Psoas muscle (tissue), 7 donors: ENCODE measurements at regions not wholly inside any gene's neighbourhood (a gene's known extent, or its start where the extent isn't known, plus 50 kb on each side); places are given as distances from the start of the nearest gene placed in this dataset.
"Not testable (repeated sequence)": the region's sequence is repeated elsewhere in the genome, so short reads cannot be mapped to it uniquely, and the experiment has no call there.

ENCODE experiments used
- ATAC-seq, 4 donors: fragments of 200-7000 bp; cut with Tn5 transposase; one replicate each; pipeline ENCODE4 v1.9.1; 2020; ENCODE audit warnings: moderate library complexity in 3 of 4, mild to moderate bottlenecking in 2 of 4
- DNase-seq, 2 donors: peaks; one replicate each; pipeline ENCODE4 v3.0.0-alpha.2; 2020
- H3K27ac ChIP-seq: fragments of 200-600 bp; one replicate; pipeline ENCODE4 v1.8.0; 2022
- H3K27me3 ChIP-seq, 3 donors: fragments of 200-600 bp in 1 of 3; one replicate each; pipeline versions ENCODE4 v1.6.1 to v1.8.0; 2013 to 2022; ENCODE audit warnings: low read length in 2 of 3, mild to moderate bottlenecking in 2 of 3, moderate library complexity in 1 of 3; ENCODE audit not compliant: insufficient read depth in 3 of 3
- H3K36me3 ChIP-seq, 2 donors: fragments of 200-600 bp in 1 of 2; one replicate each; pipeline versions ENCODE4 v1.6.1 to v1.8.0; 2013 to 2022; ENCODE audit warnings: low read depth in 1 of 2, mild to moderate bottlenecking in 1 of 2, moderate library complexity in 1 of 2; ENCODE audit not compliant: insufficient read depth in 1 of 2
- H3K4me1 ChIP-seq: fragments of 200-600 bp; one replicate; pipeline ENCODE4 v1.8.0; 2022
- H3K4me3 ChIP-seq: fragments of 200-600 bp; one replicate; pipeline ENCODE4 v1.8.0; 2022; ENCODE audit warnings: mild to moderate bottlenecking
- H3K9me3 ChIP-seq: fragments of 200-600 bp; one replicate; pipeline ENCODE4 v1.8.0; 2022
- WGBS, 3 donors: extraction: QIAGEN DNeasy Blood & Tissue Kit; methylation state at CpG; one replicate each; pipeline versions ENCODE4 v1.1.6 to v1.1.7; 2013; 5-methylcytosine and 5-hydroxymethylcytosine counted together
- intact Hi-C, 2 donors: fragments of 100-400 bp; cut with DNase I; formaldehyde crosslinking; loops; one replicate each; pipeline versions ENCODE4 v1.11.0 to v1.14.2; 2022
- TF ChIP-seq, protein P1 (sequence below): fragments of 200-600 bp; IDR thresholded peaks from one replicate; pipeline ENCODE4 v1.8.0; 2022; ENCODE audit warnings: antibody characterized with exemption
- donor health status: healthy with polysubstance abuse.
- donor health status: DM: no; HTN: no; CAD: no; lungs with moderate emphysema.
- donor health status: Bipolar disorder and iron deficiency.
- donor health status: healthy.
- donor health status: DM: yes; HTN: yes; CAD: no.
- donor health status: DM: no; HTN: no; CAD: no.
- donor health status: DM: yes; HTN: yes; CAD: no.

DNA sequence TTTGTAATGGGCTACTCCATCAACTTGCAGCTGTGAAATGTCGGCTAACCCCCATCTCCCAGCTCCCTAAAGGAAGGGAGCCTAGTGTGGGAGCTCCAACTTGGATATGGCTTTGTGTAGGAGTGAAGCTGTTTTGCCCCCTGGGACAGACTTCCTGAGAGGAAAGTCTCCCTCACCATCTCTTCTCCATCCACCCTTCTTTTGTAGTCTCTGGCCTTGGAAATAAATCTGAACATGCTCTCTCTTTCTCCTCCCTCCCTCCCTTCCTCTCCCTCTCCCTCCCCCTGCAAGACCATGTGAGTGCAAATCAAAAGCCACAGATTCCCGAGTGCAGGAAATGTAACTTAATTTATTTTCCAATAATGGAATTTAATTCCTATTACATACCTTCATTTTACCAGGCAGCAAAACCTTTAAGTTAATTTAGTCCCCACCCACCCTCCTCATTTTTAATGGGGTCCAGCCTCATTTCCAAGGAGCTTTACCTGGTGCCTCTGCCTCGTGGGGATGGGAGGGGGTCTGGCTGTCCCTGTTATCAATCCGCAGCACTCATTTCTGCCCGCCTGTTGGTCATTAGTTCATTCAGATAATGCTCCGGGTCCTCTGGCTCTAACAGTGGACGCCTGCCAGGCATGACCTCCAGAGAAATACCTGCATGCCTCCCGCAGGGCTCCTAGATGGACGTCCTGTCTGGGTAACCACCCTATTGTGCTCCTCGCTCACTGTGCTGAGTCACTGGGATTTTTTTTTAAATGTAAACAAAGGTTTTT lies 122.9 kb upstream of the TAF11L2 start:
- 59 to 66% (median 62%) methylated on average over 10 of the region's 10 CpGs for WGBS, 3 donors

GRCh38 chr5:17375886-17376285 lies 122.1 kb upstream of the TAF11L2 start:
- WGBS, 3 donors = 91 to 100% (median 97%) methylated on average over 2 of the region's 2 CpGs
- H3K9me3 ChIP-seq, H3K27me3 ChIP-seq, H3K4me1 ChIP-seq, H3K36me3 ChIP-seq, H3K4me3 ChIP-seq, H3K27ac ChIP-seq, DNase-seq, ATAC-seq, intact Hi-C loops: not testable (repeated sequence)

More for the DNA sequence above, 122.9 kb upstream of the TAF11L2 start:
- Histone ChIP-seq H3K27ac (no peak overlapping the region), H3K9me3 (no peaks in the 10 kb centered on the region), H3K36me3 (no peaks in the 10 kb centered on the region), H3K4me3 (no peak overlapping the region), H3K4me1 (no peaks in the 10 kb centered on the region), H3K27me3 (no peaks in the 10 kb centered on the region)
- TF ChIP-seq, protein P1, sequence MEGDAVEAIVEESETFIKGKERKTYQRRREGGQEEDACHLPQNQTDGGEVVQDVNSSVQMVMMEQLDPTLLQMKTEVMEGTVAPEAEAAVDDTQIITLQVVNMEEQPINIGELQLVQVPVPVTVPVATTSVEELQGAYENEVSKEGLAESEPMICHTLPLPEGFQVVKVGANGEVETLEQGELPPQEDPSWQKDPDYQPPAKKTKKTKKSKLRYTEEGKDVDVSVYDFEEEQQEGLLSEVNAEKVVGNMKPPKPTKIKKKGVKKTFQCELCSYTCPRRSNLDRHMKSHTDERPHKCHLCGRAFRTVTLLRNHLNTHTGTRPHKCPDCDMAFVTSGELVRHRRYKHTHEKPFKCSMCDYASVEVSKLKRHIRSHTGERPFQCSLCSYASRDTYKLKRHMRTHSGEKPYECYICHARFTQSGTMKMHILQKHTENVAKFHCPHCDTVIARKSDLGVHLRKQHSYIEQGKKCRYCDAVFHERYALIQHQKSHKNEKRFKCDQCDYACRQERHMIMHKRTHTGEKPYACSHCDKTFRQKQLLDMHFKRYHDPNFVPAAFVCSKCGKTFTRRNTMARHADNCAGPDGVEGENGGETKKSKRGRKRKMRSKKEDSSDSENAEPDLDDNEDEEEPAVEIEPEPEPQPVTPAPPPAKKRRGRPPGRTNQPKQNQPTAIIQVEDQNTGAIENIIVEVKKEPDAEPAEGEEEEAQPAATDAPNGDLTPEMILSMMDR = no peak
- ATAC-seq (no peak), DNase-seq (no peak)
- intact Hi-C loops = no loop called here

GRCh38 chr5:17378346-17378997 lies 119.6 kb upstream of the TAF11L2 start:
- Histone ChIP-seq H3K36me3 (no peaks in the 10 kb centered on the region), H3K9me3 (no peaks in the 10 kb centered on the region), H3K4me3 (no peak overlapping the region), H3K27ac (no peak overlapping the region), H3K27me3 (no peaks in the 10 kb centered on the region), H3K4me1 (no peaks in the 10 kb centered on the region)
- TF ChIP-seq, protein P1 = no peak
- no peak for DNase-seq
- WGBS, 3 donors = 65 to 73% (median 71%) methylated on average over 6 of the region's 6 CpGs
- ATAC-seq = no peak
- intact Hi-C loops = no loop called here

DNA sequence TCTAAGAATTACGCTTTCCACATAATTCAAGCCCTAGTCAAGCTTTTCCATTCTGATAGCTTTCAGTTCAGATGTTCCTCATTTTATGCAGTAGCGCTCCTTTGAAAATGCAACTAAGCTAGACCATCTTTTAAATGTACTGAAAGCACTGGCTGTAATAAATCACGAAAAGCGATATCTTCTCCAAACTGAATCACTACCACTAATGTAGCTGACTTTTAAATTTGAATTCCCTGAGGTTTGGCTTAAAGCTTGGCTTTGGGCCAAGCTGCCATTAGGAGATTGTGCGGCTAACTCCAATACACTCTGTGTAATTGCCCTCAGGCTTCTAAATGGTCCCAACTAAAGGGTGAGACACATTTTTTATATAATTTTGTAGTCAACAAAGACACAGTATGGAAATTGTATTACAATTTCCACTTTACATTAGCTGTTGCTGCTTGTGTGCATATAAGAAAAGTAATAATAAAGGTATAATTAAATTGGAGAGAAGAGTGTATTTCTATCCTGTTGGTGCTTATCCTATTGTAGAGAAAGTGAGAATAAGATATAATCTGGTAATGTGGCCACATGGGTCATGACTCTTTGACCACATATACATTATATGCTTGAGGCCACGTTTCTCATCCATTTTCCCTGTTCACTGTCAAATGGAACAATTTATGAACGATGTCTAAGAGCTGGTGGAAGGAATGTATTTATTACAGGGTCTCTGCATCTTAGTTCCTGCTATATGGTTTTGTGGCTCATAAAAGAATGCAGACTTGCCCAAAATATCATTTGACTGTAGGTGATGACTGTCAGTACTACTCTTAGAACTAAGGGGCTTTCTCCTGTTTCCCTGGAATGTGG lies 118.7 kb upstream of the TAF11L2 start:
- DNase-seq = no peak
- Histone ChIP-seq H3K4me3 (no peak overlapping the region), H3K9me3 (no peaks in the 10 kb centered on the region), H3K27ac (no peak overlapping the region), H3K36me3 (no peaks in the 10 kb centered on the region), H3K27me3 (no peaks in the 10 kb centered on the region), H3K4me1 (no peaks in the 10 kb centered on the region)
- TF ChIP-seq, protein P1 = no peak
- WGBS, 3 donors = 45 to 52% (median 47%) methylated on average over 7 of the region's 7 CpGs
- intact Hi-C loops = no loop called here
- ATAC-seq = no peak

DNA sequence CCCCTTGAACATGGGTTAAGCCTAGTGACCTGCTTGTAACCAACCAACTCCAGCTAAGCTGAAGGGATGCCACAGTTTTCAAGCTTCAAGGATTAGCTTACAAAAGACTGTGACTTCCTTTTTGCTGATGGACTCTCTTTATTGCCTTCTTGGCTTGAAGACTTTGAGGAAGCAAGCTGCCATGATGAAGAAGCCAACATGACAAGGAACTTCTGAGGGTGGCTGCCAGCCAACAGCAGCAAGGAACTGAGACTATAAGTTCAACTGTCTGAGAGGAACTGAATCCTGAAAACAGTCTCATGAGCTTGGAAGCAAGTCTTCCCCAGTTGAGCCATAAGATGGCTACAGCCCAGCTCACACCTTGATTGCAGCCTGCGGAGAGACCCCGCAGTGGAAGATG lies 116.1 kb upstream of the TAF11L2 start:
- DNase-seq (peak; percentile 43 to 62), ATAC-seq (no peak)
- TF ChIP-seq, protein P1 = no peak
- Histone ChIP-seq H3K27ac (no peak overlapping the region), H3K27me3 (no peaks in the 10 kb centered on the region), H3K36me3 (no peaks in the 10 kb centered on the region), H3K4me3 (no peak overlapping the region), H3K9me3 (no peaks in the 10 kb centered on the region), H3K4me1 (no peaks in the 10 kb centered on the region)
- intact Hi-C loops = no loop called here
- 90 to 98% (median 93%) methylated on average over 2 of the region's 2 CpGs for WGBS, 3 donors
